ENCODE measurements at regions not wholly inside any gene's neighbourhood (a gene's known extent, or its start where the extent isn't known, plus 50 kb on each side); places are given as distances from the start of the nearest gene placed in this dataset.

- no peak for TF ChIP-seq CTCF (conservative IDR thresholded peaks at IDR 0.05; ENCODE audit: low read length)
- TF ChIP-seq EZH2phosphoT487 (IDR thresholded peaks at IDR 0.05; ENCODE audit: borderline replicate concordance, low read depth, low read length) = no peak
Observed at GRCh38 chr5:120007598-120007997, 378.2 kb downstream of the FAM170A start.

Measured in OCI-LY7 (cell line).